ENCODE measurements at regions not wholly inside any gene's neighbourhood (a gene's known extent, or its start where the extent isn't known, plus 50 kb on each side); places are given as distances from the start of the nearest gene placed in this dataset.

GRCh38 chr10:43983856-43984271, 335.2 kb upstream of the ZNF32 start:
- TF ChIP-seq CTCF (IDR thresholded peaks at IDR 0.05; ENCODE audit: low read depth, low read length) (no peak), EZH2phosphoT487 (IDR thresholded peaks at IDR 0.05; ENCODE audit: low read depth) (no peak)
